Cardiac fibroblast (primary cell): ENCODE measurements at regions not wholly inside any gene's neighbourhood (a gene's known extent, or its start where the extent isn't known, plus 50 kb on each side); places are given as distances from the start of the nearest gene placed in this dataset.

ENCODE experiments used
- DNase-seq, 2 donors: peaks; one replicate each; pipeline versions ENCODE4 v3.0.0 to v3.0.0-alpha.2; 2010; ENCODE audit warnings: low read depth in 2 of 2
- H3K4me3 ChIP-seq, 2 donors: replicated peaks in 1 of 2; 1 replicate in 1 of 2; 2 replicates in 1 of 2; pipeline ENCODE4 v1.5.1; 2011; ENCODE audit warnings: low read depth in 2 of 2, low read length in 2 of 2, mild to moderate bottlenecking in 2 of 2, moderate library complexity in 1 of 2
- CTCF ChIP-seq: IDR thresholded peaks from one replicate; pipeline ENCODE4 v1.5.1; 2011; ENCODE audit warnings: low read depth, mild to moderate bottlenecking, low read length, inconsistent platforms

GRCh38 chr18:11320986-11321385 lies 171.6 kb upstream of the PIEZO2 start:
- no peak overlapping the region for H3K4me3 ChIP-seq
- TF ChIP-seq CTCF, result no peak
- DNase-seq, result peak; percentile 62 to 66

GRCh38 chr18:11316546-11316945 lies 167.2 kb upstream of the PIEZO2 start:
- TF ChIP-seq CTCF, result no peak
- H3K4me3 ChIP-seq, result no peak overlapping the region
- DNase-seq, result no peak

- peak; percentile 56 to 59 for DNase-seq
These were observed 161.2 kb upstream of the PIEZO2 start for GRCh38 chr18:11310476-11311086.

GRCh38 chr18:11309172-11309571 lies 159.8 kb upstream of the PIEZO2 start:
- peak; percentile 24 to 40 for DNase-seq
- H3K4me3 ChIP-seq, result no peak overlapping the region
- TF ChIP-seq CTCF, result peak; percentile 13

More at GRCh38 chr18:11310476-11311086, 161.2 kb upstream of the PIEZO2 start:
- TF ChIP-seq CTCF, result peak; percentile 80
- H3K4me3 ChIP-seq, result no peak overlapping the region

- DNase-seq, result peak; percentile 11 to 29
- TF ChIP-seq CTCF, result no peak
- H3K4me3 ChIP-seq, result no peak overlapping the region
These were observed 159.1 kb upstream of the PIEZO2 start for GRCh38 chr18:11308499-11308898.

GRCh38 chr18:11307716-11308115 lies 158.3 kb upstream of the PIEZO2 start:
- no peak for DNase-seq
- TF ChIP-seq CTCF, result no peak
- no peak overlapping the region for H3K4me3 ChIP-seq

- no peak for DNase-seq
- no peak overlapping the region for H3K4me3 ChIP-seq
- TF ChIP-seq CTCF, result no peak
These were observed 156.1 kb upstream of the PIEZO2 start for GRCh38 chr18:11305507-11305906.
